ENCODE measurements at regions not wholly inside any gene's neighbourhood (a gene's known extent, or its start where the extent isn't known, plus 50 kb on each side); places are given as distances from the start of the nearest gene placed in this dataset.
A peak's percentile ranks its signal among the peaks of the same experiment; 100 is the strongest.

DNA sequence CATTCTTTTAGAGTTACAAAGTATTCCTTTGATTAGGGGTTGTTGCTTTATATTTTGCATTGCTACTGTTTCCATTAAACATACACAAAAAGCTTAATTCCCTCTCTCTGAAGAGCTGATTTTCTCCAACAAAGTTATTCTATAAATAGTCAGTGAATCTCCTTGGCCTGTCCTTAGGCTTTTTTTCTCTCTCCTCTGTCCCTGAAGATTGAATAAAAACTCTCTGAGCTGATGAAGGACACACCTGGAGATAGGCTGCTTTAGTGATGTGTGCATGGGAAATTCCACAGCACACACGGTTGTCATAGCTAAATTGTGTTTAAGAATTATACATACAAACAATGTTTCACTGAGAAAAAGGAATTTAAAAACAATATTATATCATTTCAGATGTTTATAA lies 90.5 kb upstream of the TMEM106B start:
- TF ChIP-seq JUND (IDR thresholded peaks at IDR 0.05; ENCODE audit: low read depth) = no peak
- in situ Hi-C loops (cut with HindIII; ENCODE audit: low pct_unique_long_range_greater_than_20kb, low sequenced_read_pairs) = no loop called here
- DNase-seq (ENCODE audit: low read depth in 1 of 2, low spot score in 1 of 2) = no peak

DNA sequence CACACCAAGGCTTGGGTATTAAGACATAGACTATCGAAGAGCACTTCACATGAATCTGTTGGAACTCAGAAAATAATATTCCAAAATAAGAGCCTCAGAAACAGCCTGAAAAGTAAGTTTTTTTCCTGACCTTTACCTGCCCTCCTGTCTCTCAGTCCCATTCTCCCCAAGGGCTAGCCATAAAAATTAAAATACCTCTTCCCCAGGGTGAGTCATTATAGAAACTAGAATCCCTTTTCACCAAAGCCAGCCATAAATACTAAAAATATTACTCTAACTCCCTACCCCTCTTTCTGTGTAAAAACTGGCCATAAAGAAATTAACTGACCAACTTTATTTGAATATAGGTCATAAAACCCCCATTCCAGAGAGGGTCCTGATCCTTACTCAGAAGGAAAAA lies 87.9 kb upstream of the TMEM106B start:
- no peak for TF ChIP-seq JUND (IDR thresholded peaks at IDR 0.05; ENCODE audit: low read depth)
- DNase-seq (ENCODE audit: low read depth in 1 of 2, low spot score in 1 of 2) = no peak
- in situ Hi-C loops (cut with HindIII; ENCODE audit: low pct_unique_long_range_greater_than_20kb, low sequenced_read_pairs) = no loop called here

DNA sequence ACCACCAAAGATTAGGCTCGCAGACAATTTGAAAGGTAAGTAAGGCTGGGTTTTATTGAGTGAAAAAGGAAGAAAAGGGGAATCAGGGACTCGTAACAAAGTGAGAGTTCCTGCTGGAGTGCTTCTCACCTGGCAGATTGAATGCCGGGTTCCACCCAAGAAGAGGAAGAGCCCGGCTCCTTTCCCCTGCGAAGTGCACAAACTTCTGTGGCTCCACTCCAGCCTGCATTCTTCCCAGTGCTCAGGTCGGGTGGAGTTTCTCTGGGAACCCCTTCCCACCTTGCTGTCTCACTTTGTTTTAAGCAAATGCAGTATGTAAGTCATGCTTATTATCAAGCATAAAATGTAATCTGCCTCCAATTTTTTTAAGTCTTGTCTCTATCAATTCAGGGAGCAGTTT lies 87.1 kb upstream of the TMEM106B start:
- no peak for TF ChIP-seq JUND (IDR thresholded peaks at IDR 0.05; ENCODE audit: low read depth)
- DNase-seq (ENCODE audit: low read depth in 1 of 2, low spot score in 1 of 2) = no peak
- in situ Hi-C loops (cut with HindIII; ENCODE audit: low pct_unique_long_range_greater_than_20kb, low sequenced_read_pairs) = no loop called here

DNA sequence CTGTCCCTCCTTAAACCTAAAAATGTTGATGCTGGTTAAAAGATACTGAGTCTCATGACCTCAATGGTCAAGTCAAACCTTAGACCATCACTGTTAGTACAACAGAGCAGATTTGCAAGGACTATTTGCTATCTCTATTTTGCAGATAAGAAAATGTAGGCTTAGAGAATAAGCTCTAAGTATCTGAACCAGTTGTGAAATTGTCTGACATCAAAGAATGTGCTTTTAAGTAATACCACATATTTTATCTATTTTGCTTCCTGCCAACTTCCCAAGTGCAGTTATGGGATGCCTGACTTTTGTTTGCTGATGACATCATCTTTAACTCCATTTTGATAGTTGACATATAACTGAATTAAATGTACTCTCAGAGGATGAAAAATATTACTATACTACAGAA lies 83.6 kb upstream of the TMEM106B start:
- TF ChIP-seq JUND (IDR thresholded peaks at IDR 0.05; ENCODE audit: low read depth) = no peak
- no peak for DNase-seq (ENCODE audit: low read depth in 1 of 2, low spot score in 1 of 2)
- in situ Hi-C loops (cut with HindIII; ENCODE audit: low pct_unique_long_range_greater_than_20kb, low sequenced_read_pairs) = no loop called here

DNA sequence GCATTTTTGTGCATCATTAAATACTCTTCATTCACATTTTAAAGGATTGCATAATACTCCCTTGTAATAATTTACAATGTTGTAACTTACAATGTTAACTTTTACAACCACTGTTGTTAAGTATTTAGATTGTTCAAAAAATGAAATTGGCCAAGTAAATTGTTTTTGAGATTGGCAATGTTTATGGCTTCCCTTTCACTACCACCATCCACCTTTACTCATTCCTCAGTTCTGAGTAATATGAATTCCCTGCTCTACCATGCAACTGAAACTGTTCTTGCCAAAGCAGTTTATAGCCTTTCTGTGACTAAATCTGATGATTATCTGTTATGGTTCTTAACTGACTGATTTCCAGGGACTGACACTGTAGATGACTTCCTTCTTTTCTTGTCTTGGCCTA lies 80.5 kb upstream of the TMEM106B start:
- peak; percentile 14 to 16 for DNase-seq (ENCODE audit: low read depth in 1 of 2, low spot score in 1 of 2)
- in situ Hi-C loops (cut with HindIII; ENCODE audit: low pct_unique_long_range_greater_than_20kb, low sequenced_read_pairs) = no loop called here
- TF ChIP-seq JUND (IDR thresholded peaks at IDR 0.05; ENCODE audit: low read depth) = peak; percentile 55

DNA sequence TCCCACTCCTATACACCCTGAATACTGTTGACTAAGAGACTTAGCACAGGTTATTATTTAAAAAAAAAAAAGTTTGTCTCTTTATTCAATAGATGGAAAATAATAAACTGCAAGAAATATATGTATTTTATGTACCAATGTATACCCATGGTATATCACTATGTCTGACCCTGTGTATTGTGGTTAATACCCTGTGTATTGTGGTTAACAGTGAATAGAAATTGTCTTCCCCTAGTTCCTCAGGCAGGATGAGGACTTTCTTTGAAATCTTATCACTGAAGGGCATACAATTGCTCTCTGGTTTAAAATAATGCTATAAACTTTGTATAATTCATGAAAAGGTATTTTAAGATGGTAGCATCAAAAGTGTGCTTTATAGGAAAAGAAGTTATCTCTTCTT lies 80.0 kb upstream of the TMEM106B start:
- TF ChIP-seq JUND (IDR thresholded peaks at IDR 0.05; ENCODE audit: low read depth) = no peak
- in situ Hi-C loops (cut with HindIII; ENCODE audit: low pct_unique_long_range_greater_than_20kb, low sequenced_read_pairs) = no loop called here
- no peak for DNase-seq (ENCODE audit: low read depth in 1 of 2, low spot score in 1 of 2)

DNA sequence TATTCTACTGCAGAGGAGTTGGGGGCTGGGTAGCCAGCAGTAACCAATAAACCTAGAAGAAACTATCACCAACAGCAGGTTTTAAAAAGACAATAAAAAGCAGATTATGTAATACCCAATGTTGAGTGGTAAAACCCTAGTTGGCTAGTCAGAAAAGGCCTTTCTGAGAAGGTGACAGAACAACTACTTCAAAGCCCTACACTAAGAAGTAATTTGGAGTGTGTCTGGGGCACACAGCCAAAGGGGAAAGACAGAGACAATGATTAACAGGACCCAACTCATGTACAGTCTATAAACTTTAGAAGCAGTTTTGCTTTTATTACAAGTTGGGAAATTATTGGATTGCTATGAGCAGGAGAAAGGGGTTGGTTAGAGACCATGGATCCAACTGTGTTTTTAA lies 77.2 kb upstream of the TMEM106B start:
- DNase-seq (ENCODE audit: low read depth in 1 of 2, low spot score in 1 of 2) = no peak
- in situ Hi-C loops (cut with HindIII; ENCODE audit: low pct_unique_long_range_greater_than_20kb, low sequenced_read_pairs) = no loop called here
- no peak for TF ChIP-seq JUND (IDR thresholded peaks at IDR 0.05; ENCODE audit: low read depth)

DNA sequence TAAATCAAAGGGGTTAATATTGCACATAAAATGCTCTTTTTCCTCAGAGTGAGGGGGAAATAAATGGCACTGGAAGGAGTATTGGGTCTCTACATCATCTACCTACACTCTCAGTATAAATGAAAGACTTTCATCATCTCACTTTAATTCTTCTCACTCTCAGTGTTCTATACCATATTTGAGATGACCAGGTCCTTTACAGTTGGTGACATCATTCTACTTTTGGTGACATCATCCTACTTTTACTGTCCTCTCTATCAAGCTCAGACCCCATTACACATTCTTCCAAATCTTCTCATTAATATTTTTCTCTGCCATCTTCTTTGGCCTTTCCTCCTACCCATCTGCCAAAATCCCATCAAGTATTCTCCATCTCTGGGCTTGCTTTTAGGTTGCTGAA lies 74.6 kb upstream of the TMEM106B start:
- DNase-seq (ENCODE audit: low read depth in 1 of 2, low spot score in 1 of 2) = no peak
- in situ Hi-C loops (cut with HindIII; ENCODE audit: low pct_unique_long_range_greater_than_20kb, low sequenced_read_pairs) = no loop called here
- no peak for TF ChIP-seq JUND (IDR thresholded peaks at IDR 0.05; ENCODE audit: low read depth)

DNA sequence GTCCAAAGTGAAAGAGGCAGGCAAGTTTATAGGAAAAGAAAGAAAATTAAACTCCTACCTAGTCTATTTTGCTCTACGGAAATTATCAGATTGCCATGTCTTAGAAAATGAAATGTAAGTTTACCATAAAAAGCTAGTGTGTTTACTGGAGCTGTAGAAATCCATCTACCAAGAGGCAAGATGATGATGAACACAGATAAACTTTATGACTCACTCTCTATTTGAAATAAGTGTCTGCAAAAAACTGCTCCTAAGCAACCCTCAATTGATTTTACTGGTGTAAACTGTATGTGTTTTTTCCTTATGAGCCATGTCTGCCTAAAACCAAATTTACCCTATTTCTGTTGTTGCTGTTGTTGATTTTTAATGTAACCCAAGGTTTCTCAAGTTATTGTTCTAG lies 73.8 kb upstream of the TMEM106B start:
- no peak for DNase-seq (ENCODE audit: low read depth in 1 of 2, low spot score in 1 of 2)
- peak; percentile 58; the same call in 1 of the 2 replicates for TF ChIP-seq JUND (IDR thresholded peaks at IDR 0.05; ENCODE audit: low read depth)
- in situ Hi-C loops (cut with HindIII; ENCODE audit: low pct_unique_long_range_greater_than_20kb, low sequenced_read_pairs) = no loop called here

DNA sequence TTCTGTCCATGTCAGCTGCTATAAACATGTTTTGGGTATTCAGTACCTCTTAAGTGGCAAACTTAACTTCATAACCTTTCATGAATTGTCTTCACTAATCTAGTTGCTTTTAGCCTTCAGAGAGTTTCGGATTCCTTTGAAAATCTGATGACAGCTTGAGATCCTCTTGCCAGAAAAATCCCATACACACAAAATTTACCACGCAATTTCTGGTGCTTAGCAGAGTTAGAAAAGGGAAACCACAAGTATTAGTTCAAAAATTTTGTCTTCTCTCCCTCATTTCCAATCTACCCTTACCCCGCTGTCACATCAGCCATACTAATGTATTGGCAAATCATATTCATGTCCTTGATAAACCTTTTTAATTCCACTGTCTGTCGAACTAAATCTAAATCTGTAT lies 72.7 kb upstream of the TMEM106B start:
- in situ Hi-C loops (cut with HindIII; ENCODE audit: low pct_unique_long_range_greater_than_20kb, low sequenced_read_pairs) = no loop called here
- DNase-seq (ENCODE audit: low read depth in 1 of 2, low spot score in 1 of 2) = no peak
- no peak for TF ChIP-seq JUND (IDR thresholded peaks at IDR 0.05; ENCODE audit: low read depth)

DNA sequence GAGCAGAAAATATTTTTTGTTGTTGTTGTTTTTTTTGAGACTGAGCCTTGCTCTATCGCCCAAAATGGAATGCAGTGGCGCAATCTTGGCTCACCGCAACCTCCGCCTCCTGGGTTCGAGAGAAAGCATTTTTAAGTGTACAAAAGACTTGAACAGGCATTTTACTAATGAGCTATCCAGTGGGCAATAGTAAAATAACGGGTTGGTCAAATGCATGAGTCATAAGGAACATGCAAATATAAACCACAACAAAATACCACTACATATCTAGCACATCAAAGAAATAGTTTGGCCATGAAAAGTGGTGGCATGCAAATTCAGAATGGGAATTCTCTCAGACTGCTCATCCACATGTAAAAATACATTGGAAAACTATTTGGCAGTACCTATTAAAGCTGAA lies 71.7 kb upstream of the TMEM106B start:
- in situ Hi-C loops (cut with HindIII; ENCODE audit: low pct_unique_long_range_greater_than_20kb, low sequenced_read_pairs) = no loop called here
- no peak for TF ChIP-seq JUND (IDR thresholded peaks at IDR 0.05; ENCODE audit: low read depth)
- no peak for DNase-seq (ENCODE audit: low read depth in 1 of 2, low spot score in 1 of 2)

DNA sequence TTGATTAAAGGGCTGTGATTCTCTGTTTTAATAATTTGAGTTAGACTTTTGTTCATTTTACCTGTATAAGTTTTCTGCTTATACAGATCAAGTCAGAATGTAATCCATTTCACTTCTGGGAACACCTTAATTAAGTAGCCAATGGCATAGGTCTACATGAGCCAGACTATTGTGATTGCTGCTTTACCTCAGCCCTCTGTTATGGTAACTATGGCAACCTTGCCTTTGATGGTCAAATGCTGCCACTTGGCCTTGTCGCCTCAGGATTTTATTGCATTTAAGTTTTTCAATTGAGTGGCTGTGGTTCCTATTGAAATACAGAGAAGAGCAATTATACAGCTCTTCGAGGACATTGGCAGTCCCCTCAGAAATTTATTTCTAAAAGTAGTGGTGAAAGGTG lies 64.3 kb upstream of the TMEM106B start:
- in situ Hi-C loops (cut with HindIII; ENCODE audit: low pct_unique_long_range_greater_than_20kb, low sequenced_read_pairs) = no loop called here
- no peak for TF ChIP-seq JUND (IDR thresholded peaks at IDR 0.05; ENCODE audit: low read depth)
- DNase-seq (ENCODE audit: low read depth in 1 of 2, low spot score in 1 of 2) = no peak

DNA sequence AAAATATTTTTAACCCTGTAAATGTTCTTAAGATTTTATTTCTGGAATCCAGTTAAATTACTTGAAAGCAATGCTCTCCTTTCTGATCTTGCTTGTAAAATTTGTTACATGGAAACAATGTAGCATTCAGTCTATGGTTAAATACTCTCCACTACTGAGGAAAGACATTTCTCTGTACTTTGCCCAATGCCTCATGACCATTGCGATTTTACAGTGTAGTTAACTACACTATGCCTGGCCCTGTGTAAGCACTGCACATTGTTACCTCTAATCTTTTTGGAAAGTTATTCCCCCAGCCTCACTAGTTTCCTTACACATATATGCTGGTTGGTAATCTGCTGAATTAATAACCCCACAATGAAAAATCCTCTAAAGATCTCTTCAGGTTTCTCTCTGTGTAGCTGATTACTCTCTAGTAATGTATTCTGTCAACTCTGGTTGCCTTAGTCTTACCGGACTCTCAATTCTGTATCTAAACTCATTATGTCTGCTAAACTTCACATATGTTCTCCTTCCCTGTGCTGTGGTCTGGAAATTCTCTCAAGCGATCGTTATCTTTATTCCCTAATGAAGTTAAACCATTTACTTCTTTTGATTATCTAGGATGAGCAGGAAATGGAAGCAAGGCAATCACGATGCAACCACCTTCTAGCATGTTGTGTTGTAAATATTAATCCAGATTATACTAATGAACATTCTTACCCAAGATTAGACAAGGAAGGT lies 58.7 kb upstream of the TMEM106B start:
- in situ Hi-C loops (cut with HindIII; ENCODE audit: low pct_unique_long_range_greater_than_20kb, low sequenced_read_pairs) = no loop called here
- no peak for TF ChIP-seq JUND (IDR thresholded peaks at IDR 0.05; ENCODE audit: low read depth)
- no peak for DNase-seq (ENCODE audit: low read depth in 1 of 2, low spot score in 1 of 2)

DNA sequence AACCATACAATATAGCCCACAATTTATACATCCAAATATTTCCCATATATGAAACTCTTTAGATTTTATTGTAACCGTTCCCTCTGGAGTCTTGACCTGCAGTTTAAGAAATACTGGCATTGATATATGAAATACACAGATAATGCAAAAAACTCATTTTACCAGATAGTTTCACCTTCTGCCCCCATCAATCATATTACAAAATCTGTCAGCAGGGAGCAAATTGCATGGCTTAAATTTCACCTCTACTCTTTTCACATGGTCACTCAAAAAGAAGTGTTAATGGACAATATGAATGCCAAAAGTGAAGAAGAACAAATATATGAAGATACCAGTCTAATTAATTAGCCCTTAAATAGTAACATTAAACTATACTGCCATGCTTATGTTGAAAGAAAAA lies 57.0 kb upstream of the TMEM106B start:
- no peak for TF ChIP-seq JUND (IDR thresholded peaks at IDR 0.05; ENCODE audit: low read depth)
- in situ Hi-C loops (cut with HindIII; ENCODE audit: low pct_unique_long_range_greater_than_20kb, low sequenced_read_pairs) = no loop called here
- no peak for DNase-seq (ENCODE audit: low read depth in 1 of 2, low spot score in 1 of 2)

Data from T47D (cell line).